Inflammatory macrophage (primary cell): ENCODE measurements at regions not wholly inside any gene's neighbourhood (a gene's known extent, or its start where the extent isn't known, plus 50 kb on each side); places are given as distances from the start of the nearest gene placed in this dataset.

ENCODE experiments used
- DNase-seq, 2 donors: peaks; one replicate each; pipeline ENCODE4 v3.0.0-alpha.2; 2020 to 2022

GRCh38 chr11:41868606-41869005, 409.2 kb upstream of the LRRC4C start:
- DNase-seq, result no peak

GRCh38 chr11:41872426-41872825, 413.0 kb upstream of the LRRC4C start:
- no peak for DNase-seq

GRCh38 chr11:41872870-41873269, 413.4 kb upstream of the LRRC4C start:
- no peak for DNase-seq

GRCh38 chr11:41878095-41878494, 418.6 kb upstream of the LRRC4C start:
- DNase-seq, result no peak

GRCh38 chr11:41879214-41879613, 419.8 kb upstream of the LRRC4C start:
- no peak for DNase-seq

GRCh38 chr11:41895081-41895480, 435.6 kb upstream of the LRRC4C start:
- no peak for DNase-seq

GRCh38 chr11:41897991-41898390, 438.5 kb upstream of the LRRC4C start:
- DNase-seq, result no peak

GRCh38 chr11:41917900-41918299, 458.4 kb upstream of the LRRC4C start:
- DNase-seq, result no peak

- no peak for DNase-seq
Measured at GRCh38 chr11:41920374-41920773, 460.9 kb upstream of the LRRC4C start.

- no peak for DNase-seq
Measured at GRCh38 chr11:41921746-41922390, 462.4 kb upstream of the LRRC4C start.

GRCh38 chr11:41926339-41926738, 466.9 kb upstream of the LRRC4C start:
- no peak for DNase-seq

GRCh38 chr11:41935241-41935640, 475.8 kb upstream of the LRRC4C start:
- DNase-seq, result no peak

- DNase-seq, result no peak
Measured at GRCh38 chr11:41935795-41936194, 476.3 kb upstream of the LRRC4C start.

GRCh38 chr11:41943656-41944055, 484.2 kb upstream of the LRRC4C start:
- DNase-seq, result no peak

GRCh38 chr11:41947392-41947791, 487.9 kb upstream of the LRRC4C start:
- no peak for DNase-seq

- no peak for DNase-seq
Measured at GRCh38 chr11:41950470-41951143, 491.2 kb upstream of the LRRC4C start.

- no peak for DNase-seq
Measured at GRCh38 chr11:41954034-41954433, 494.6 kb upstream of the LRRC4C start.

GRCh38 chr11:41955066-41955465, 495.6 kb upstream of the LRRC4C start:
- DNase-seq, result no peak

- no peak for DNase-seq
Measured at GRCh38 chr11:41955635-41956400, 496.4 kb upstream of the LRRC4C start.

- no peak for DNase-seq
Measured at GRCh38 chr11:41963406-41963805, 504.0 kb upstream of the LRRC4C start.

GRCh38 chr11:41970681-41971080, 511.2 kb upstream of the LRRC4C start:
- DNase-seq, result no peak

- DNase-seq, result no peak
Measured at GRCh38 chr11:41971592-41971991, 512.1 kb upstream of the LRRC4C start.

- DNase-seq, result no peak
Measured at GRCh38 chr11:41978945-41979344, 519.5 kb upstream of the LRRC4C start.

GRCh38 chr11:41980741-41981140, 521.3 kb upstream of the LRRC4C start:
- no peak for DNase-seq
